Activated CD8-positive, alpha-beta memory T cell treated with anti-CD3 and anti-CD28 coated beads, Interleukin-2, amount 10 ng/mL, durations not matched to agents 7 days and 5 days (primary cell): ENCODE measurements at regions not wholly inside any gene's neighbourhood (a gene's known extent, or its start where the extent isn't known, plus 50 kb on each side); places are given as distances from the start of the nearest gene placed in this dataset.

Experiments used
- ATAC-seq: fragments of 150-1000 bp; cut with Tn5 transposase; one replicate; pipeline ENCODE4 v1.10.0; 2021; ENCODE audit warnings: moderate library complexity
- CTCF ChIA-PET: fragments of 350-600 bp; sonication (Branson Sonifier 250); formaldehyde crosslinking; loops from one replicate; lab custom pipeline; 2021; ENCODE audit warnings: antibody characterized with exemption; lab: Charles Lee
- DNase-seq: peaks from one replicate; pipeline ENCODE4 v3.0.0-alpha.2; 2020
- H3K27ac Mint-ChIP-seq: one replicate; pipeline ENCODE4 v1.8.0; 2021; ENCODE audit warnings: mild to moderate bottlenecking, mixed read lengths
- H3K27me3 Mint-ChIP-seq: one replicate; pipeline ENCODE4 v1.8.0; 2021; ENCODE audit warnings: mixed read lengths
- H3K36me3 Mint-ChIP-seq: one replicate; pipeline ENCODE4 v1.8.0; 2021; ENCODE audit warnings: mild to moderate bottlenecking, mixed read lengths
- H3K4me1 Mint-ChIP-seq: one replicate; pipeline ENCODE4 v1.8.0; 2021; ENCODE audit warnings: mixed read lengths
- H3K4me3 Mint-ChIP-seq: one replicate; pipeline ENCODE4 v1.8.0; 2021; ENCODE audit warnings: mild to moderate bottlenecking, moderate library complexity, mixed read lengths
- H3K9me3 Mint-ChIP-seq: one replicate; pipeline ENCODE4 v1.8.0; 2022; ENCODE audit warnings: low read depth, mixed read lengths

DNA sequence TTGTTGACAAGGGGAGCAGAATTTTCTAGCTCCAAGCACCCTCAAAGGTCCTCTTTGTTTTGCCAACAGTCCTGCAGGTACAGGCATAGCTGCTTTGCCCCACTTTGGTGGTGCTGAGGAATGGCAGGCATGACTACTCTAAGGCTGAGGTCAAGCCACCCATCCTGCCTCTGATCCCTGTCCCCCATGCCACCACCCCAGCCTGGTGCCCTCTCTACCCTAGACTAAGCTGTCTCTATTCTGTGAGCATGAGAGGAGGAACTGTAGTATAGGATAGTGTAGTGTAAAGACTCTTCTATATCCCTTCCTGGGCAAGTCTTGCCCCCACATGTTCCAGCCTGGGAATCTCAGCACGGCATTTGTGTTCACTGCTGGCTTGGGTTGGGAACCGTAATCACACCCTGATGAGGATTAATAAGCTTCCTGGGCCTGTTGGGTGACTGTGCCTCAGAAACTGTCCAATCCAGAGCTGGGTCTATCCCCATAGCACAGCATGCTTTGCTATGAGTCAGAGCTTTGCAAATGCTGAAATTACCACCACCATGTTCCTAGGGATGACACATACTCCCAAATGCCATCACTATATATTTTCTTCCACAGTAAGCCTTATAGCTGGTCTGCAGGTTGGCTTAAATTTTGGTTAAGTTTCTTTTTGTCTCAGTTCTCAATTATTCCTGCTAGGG is 105.7 kb upstream of the PPP2R5A start:
- H3K36me3 Mint-ChIP-seq, result no peaks in the 10 kb centered on the region
- H3K4me3 Mint-ChIP-seq, result no peak overlapping the region
- ATAC-seq (no peak), DNase-seq (no peak)
- no peaks in the 10 kb centered on the region for H3K9me3 Mint-ChIP-seq
- no peak overlapping the region for H3K27ac Mint-ChIP-seq
- H3K27me3 Mint-ChIP-seq, result no peaks in the 10 kb centered on the region
- CTCF ChIA-PET, result no interaction called here
- no peaks in the 10 kb centered on the region for H3K4me1 Mint-ChIP-seq

DNA sequence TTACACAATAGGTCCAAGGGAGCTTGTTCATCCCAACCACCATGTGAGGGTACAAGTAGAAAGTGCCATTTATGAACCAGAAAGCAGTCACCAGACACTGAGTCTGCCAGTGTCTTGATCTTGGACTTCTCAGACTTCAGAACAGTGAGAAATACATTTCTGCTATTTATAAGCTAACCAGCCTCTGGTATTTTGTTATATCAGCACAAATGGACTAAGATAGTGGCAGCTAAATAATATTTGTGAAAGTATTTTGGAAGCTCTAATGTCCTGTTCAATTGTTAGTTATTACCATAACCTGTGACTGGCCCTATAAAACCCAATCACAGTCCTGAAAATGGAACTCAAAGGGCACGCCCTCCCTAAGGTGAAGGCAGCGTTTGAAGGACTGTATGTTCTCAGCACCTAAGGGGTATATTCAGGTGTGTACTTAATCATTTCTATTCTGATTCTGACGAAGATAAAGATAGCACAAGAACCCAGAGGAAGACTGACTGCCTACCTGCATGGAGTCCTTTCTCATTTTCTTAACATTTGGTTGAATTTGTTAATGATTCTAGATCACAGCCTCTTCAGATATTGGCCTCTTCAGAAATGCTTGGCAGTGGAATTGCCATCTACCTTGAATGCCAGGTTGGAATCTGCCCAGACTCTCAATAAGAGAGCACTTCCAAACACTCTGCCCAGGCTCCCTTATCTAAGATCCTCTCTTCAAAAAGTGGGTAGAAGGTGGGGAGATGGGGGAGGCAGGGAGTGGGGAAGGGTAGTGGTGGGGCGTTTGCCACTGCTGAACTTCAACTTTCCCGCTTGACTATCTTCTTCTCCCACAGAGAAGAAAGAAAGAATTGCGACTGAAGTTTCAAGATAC is 104.0 kb upstream of the PPP2R5A start:
- CTCF ChIA-PET, result interaction anchor here (0.6 kb wide), 1 partner anchor 54 kb away, joined by 4 read pairs; no protein-coding TSS in a partner anchor
- no peak overlapping the region for H3K27ac Mint-ChIP-seq
- ATAC-seq, result no peak

DNA sequence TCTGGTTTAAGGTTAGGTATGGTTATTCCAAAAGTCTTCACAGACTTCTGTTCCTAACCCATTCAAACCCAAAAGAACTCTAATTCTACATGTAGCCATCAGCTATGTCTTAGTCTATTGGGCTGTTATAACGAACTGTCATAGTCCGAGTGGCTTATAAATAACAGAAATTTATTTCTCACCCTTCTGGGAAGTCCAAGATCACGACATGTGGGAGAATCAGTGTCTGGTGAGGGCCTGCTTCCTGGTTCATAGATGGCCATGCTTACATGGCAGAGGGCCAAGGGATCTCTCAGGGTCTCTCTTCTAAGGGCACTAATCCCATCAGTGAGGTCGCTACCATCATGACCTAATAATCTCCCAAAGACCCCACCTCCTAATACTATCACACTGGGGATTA is 103.0 kb upstream of the PPP2R5A start:
- peaks cover 6% of the 10 kb centered on the region for H3K36me3 Mint-ChIP-seq
- no peak overlapping the region for H3K4me3 Mint-ChIP-seq
- CTCF ChIA-PET, result no interaction called here
- DNase-seq (no peak), ATAC-seq (no peak)
- H3K27ac Mint-ChIP-seq, result no peak overlapping the region
- H3K27me3 Mint-ChIP-seq, result no peaks in the 10 kb centered on the region
- peaks cover 19% of the 10 kb centered on the region for H3K4me1 Mint-ChIP-seq
- H3K9me3 Mint-ChIP-seq, result no peaks in the 10 kb centered on the region

More for the DNA sequence above, 104.0 kb upstream of the PPP2R5A start:
- no peaks in the 10 kb centered on the region for H3K9me3 Mint-ChIP-seq
- no peaks in the 10 kb centered on the region for H3K27me3 Mint-ChIP-seq
- peaks cover 3% of the 10 kb centered on the region for H3K36me3 Mint-ChIP-seq
- no peak for DNase-seq
- no peak overlapping the region for H3K4me3 Mint-ChIP-seq
- peaks cover 9% of the 10 kb centered on the region for H3K4me1 Mint-ChIP-seq

GRCh38 chr1:212182579-212182978 is 102.6 kb upstream of the PPP2R5A start:
- H3K27ac Mint-ChIP-seq, result no peak overlapping the region
- CTCF ChIA-PET, result no interaction called here
- no peaks in the 10 kb centered on the region for H3K27me3 Mint-ChIP-seq
- peaks cover 21% of the 10 kb centered on the region for H3K4me1 Mint-ChIP-seq
- ATAC-seq, result no peak
- no peak for DNase-seq
- no peak overlapping the region for H3K4me3 Mint-ChIP-seq
- no peaks in the 10 kb centered on the region for H3K9me3 Mint-ChIP-seq
- H3K36me3 Mint-ChIP-seq, result peaks cover 6% of the 10 kb centered on the region

DNA sequence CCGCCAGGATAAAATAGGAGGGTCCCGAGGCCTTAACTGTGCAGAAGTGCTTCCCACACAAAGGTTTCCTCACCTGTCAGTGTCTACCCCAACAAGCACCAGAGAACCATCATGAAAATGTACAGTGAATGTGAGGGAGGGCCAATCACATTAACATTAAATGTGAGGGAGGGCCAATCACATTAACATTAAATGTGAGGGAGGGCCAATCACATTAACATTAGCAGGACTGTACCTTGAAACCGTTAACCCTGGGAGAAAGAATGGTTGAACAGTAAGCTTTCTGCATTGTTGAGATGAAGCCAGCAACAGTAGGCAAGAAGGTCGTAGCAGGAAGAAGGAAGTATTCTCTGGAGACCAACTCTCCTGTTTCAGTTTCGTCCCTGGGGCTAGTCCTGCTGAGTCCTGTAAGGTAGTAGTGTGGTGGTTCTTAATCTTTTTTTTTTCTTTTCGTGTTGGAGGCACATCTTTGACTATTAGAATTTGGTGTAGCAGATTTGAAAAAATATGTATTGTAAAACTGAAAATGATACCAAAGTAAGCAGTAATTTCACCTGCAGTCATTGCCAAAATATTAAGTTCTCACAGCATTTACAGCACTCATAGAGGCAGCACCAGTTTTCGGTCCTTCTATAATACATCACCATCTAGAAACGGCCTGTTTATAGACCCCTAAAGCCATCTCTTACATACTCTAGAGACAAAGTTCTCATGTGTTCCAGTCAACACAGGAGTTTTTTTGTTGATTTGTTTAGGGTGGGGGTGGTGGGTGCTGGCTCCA is 98.6 kb upstream of the PPP2R5A start:
- CTCF ChIA-PET, result interaction anchor here (1.3 kb wide), 1 partner anchor 9 kb away, joined by 3 read pairs; no protein-coding TSS in a partner anchor
- peak overlapping the region; percentile 86 for H3K27ac Mint-ChIP-seq
- H3K9me3 Mint-ChIP-seq, result no peaks in the 10 kb centered on the region
- peak overlapping the region; percentile 65 for H3K4me3 Mint-ChIP-seq
- peaks cover 42% of the 10 kb centered on the region for H3K4me1 Mint-ChIP-seq
- DNase-seq (no peak), ATAC-seq (peak; percentile 80)
- H3K27me3 Mint-ChIP-seq, result peaks cover 3% of the 10 kb centered on the region
- H3K36me3 Mint-ChIP-seq, result peaks cover 6% of the 10 kb centered on the region

DNA sequence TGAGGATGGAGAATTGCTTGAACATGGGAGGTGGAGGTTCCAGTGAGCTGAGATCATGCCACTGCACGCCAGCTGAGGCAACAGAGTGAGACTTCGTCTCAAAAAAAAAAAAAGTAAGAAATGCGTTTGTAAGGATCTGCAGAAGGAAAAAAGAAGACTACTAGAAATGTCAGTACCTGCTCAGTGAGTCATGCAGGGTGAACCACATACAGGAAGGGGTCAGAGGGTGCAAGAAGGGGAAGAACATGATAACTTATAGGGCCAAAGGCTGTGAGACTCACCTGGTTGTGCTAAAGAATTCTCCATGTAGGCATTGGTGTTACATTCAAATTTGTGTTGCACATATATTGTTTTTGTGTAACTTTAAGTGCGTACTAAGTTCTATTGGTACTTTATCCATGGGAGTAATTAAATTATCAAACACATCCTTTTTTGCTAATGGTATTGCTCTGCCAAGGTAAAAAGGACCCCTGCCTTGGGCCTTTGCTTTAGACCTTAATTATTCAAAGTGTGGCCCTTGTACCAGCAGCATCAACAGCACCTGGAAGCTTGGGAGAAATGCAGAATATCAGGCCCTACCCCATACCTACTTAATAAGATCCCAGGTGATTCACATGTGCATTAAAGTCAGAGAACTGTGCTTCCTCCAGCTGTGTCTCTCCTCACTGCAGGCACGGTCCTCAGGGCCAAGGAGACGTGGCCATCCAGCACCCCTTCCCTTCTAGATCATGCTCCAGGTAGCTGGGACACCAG is 96.4 kb upstream of the PPP2R5A start:
- no peaks in the 10 kb centered on the region for H3K9me3 Mint-ChIP-seq
- H3K27me3 Mint-ChIP-seq, result peaks cover 3% of the 10 kb centered on the region
- H3K36me3 Mint-ChIP-seq, result peaks cover 6% of the 10 kb centered on the region
- peak; percentile 76 for DNase-seq
- H3K4me3 Mint-ChIP-seq, result no peak overlapping the region
- peaks cover 42% of the 10 kb centered on the region for H3K4me1 Mint-ChIP-seq
- H3K27ac Mint-ChIP-seq, result peak overlapping the region; percentile 61
- CTCF ChIA-PET, result no interaction called here
- peak; percentile 86 for ATAC-seq

- peaks cover 6% of the 10 kb centered on the region for H3K36me3 Mint-ChIP-seq
- CTCF ChIA-PET, result no interaction called here
These were observed 95.9 kb upstream of the PPP2R5A start for GRCh38 chr1:212189352-212189738.

GRCh38 chr1:212190169-212190568 is 95.0 kb upstream of the PPP2R5A start:
- H3K27ac Mint-ChIP-seq, result no peak overlapping the region
- peaks cover 3% of the 10 kb centered on the region for H3K27me3 Mint-ChIP-seq
- peaks cover 38% of the 10 kb centered on the region for H3K4me1 Mint-ChIP-seq
- ATAC-seq (no peak), DNase-seq (no peak)
- H3K4me3 Mint-ChIP-seq, result no peak overlapping the region
- H3K9me3 Mint-ChIP-seq, result no peaks in the 10 kb centered on the region
- H3K36me3 Mint-ChIP-seq, result peaks cover 3% of the 10 kb centered on the region
- CTCF ChIA-PET, result no interaction called here

More at GRCh38 chr1:212189352-212189738, 95.9 kb upstream of the PPP2R5A start:
- Mint-ChIP-seq H3K27ac (no peak overlapping the region), H3K27me3 (peaks cover 3% of the 10 kb centered on the region), H3K4me3 (no peak overlapping the region), H3K4me1 (peaks cover 42% of the 10 kb centered on the region), H3K9me3 (no peaks in the 10 kb centered on the region)
- ATAC-seq (no peak), DNase-seq (no peak)

GRCh38 chr1:212192261-212192998 is 92.8 kb upstream of the PPP2R5A start:
- Mint-ChIP-seq H3K9me3 (no peaks in the 10 kb centered on the region), H3K27me3 (peaks cover 3% of the 10 kb centered on the region), H3K4me3 (no peak overlapping the region), H3K36me3 (no peaks in the 10 kb centered on the region), H3K27ac (no peak overlapping the region), H3K4me1 (peaks cover 22% of the 10 kb centered on the region)
- DNase-seq (no peak), ATAC-seq (no peak)
- CTCF ChIA-PET, result no interaction called here

DNA sequence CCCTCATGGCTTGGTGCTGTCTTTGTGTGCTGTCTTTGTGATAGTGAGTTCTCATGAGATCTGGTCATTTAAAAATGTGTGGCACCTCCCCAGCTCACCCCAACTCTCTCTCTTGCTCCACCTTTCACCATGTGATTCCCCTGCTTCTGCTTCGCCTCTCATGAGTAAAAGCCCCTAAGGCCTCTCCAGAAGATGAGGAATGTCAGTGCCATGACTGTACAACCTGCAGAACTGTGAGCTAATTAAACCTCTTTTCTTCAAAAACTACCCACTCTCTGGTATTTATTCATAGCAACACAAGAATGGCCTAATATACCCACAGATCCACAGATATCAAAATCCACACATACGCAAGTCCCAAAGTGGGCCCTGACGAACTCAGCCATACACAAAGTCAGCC is 88.9 kb upstream of the PPP2R5A start:
- no peaks in the 10 kb centered on the region for H3K4me1 Mint-ChIP-seq
- DNase-seq, result no peak
- no peaks in the 10 kb centered on the region for H3K27me3 Mint-ChIP-seq
- CTCF ChIA-PET, result interaction anchor here (1.5 kb wide), 1 partner anchor 10 kb away, joined by 3 read pairs; no protein-coding TSS in a partner anchor
- no peak for ATAC-seq
- H3K27ac Mint-ChIP-seq, result no peak overlapping the region
- no peaks in the 10 kb centered on the region for H3K9me3 Mint-ChIP-seq
- no peaks in the 10 kb centered on the region for H3K36me3 Mint-ChIP-seq
- no peak overlapping the region for H3K4me3 Mint-ChIP-seq

DNA sequence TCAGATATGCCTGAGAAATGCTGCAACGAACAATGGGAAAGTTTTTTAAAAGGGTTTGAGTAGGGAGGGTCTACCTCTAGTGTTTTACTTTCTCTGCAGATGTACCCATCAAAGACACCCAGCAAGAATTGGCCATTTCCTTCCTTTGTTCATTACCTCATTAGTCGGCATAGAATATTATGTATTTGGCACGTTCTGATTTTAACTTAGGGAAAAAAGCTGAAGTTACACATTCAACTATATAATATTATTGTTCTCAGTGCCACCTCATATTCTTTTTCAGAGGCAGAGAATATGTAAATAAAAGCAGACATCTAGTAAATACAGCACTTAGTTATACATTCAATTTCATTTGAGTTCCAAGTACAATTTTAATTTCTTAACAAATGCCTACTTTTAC is 83.7 kb upstream of the PPP2R5A start:
- Mint-ChIP-seq H3K36me3 (no peaks in the 10 kb centered on the region), H3K4me3 (no peak overlapping the region), H3K27me3 (peaks cover 9% of the 10 kb centered on the region), H3K27ac (no peak overlapping the region), H3K9me3 (no peaks in the 10 kb centered on the region), H3K4me1 (no peaks in the 10 kb centered on the region)
- no peak for ATAC-seq
- CTCF ChIA-PET, result interaction anchor here (0.6 kb wide), 1 partner anchor 124 kb away, joined by 3 read pairs; no protein-coding TSS in a partner anchor
- no peak for DNase-seq

DNA sequence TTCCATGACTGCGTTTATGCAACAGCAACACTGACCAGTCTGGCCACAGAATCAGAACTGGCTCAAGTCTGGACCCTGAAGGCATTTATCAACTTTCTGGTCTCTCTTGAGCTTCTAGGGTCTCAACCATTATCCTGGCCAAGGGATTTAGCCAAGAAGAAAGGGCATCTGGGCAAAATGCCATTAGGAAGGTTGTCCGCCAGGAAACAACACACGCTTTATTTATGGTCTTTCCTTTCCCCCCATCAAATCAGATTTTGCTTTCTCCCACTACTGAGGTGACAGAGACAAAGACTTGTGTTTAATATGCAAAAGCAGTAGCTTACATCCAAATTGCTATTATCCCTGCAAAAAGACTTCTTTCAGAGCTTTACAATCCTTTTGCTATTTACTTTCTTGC is 81.6 kb upstream of the PPP2R5A start:
- no peak for ATAC-seq
- no peak for DNase-seq
- Mint-ChIP-seq H3K9me3 (no peaks in the 10 kb centered on the region), H3K4me1 (no peaks in the 10 kb centered on the region), H3K4me3 (no peak overlapping the region), H3K27ac (no peak overlapping the region), H3K27me3 (peaks cover 12% of the 10 kb centered on the region), H3K36me3 (no peaks in the 10 kb centered on the region)
- CTCF ChIA-PET, result no interaction called here
